SK-N-SH treated with all-trans-retinoic acid at 6 μM for 48 hours (cell line): ENCODE measurements at regions not wholly inside any gene's neighbourhood (a gene's known extent, or its start where the extent isn't known, plus 50 kb on each side); places are given as distances from the start of the nearest gene placed in this dataset.

Source experiments
- ATAC-seq: fragments of 200-7000 bp; cut with Tn5 transposase; 3 replicates; pipeline ENCODE4 v1.9.1; 2020; ENCODE audit warnings: mild to moderate bottlenecking, moderate library complexity
- ARNTL ChIP-seq: fragments of 450-650 bp; formaldehyde crosslinking; IDR thresholded peaks from 2 replicates; pipeline ENCODE4 v1.5.0; 2020; ENCODE audit warnings: low read depth, mild to moderate bottlenecking, moderate library complexity, borderline replicate concordance
- BACH2 ChIP-seq: fragments of 250-450 bp; sonication (Bioruptor Pico); IDR thresholded peaks from 2 replicates; pipeline ENCODE4 v1.9.0; 2021; ENCODE audit warnings: mild to moderate bottlenecking, borderline replicate concordance
- CREB5 ChIP-seq: fragments of 250-450 bp; sonication (Bioruptor Pico); IDR thresholded peaks from 2 replicates; pipeline ENCODE4 v1.5.1; 2020; ENCODE audit warnings: low read depth, mild to moderate bottlenecking, moderate library complexity
- CSDC2 ChIP-seq: fragments of 250-450 bp; sonication (Bioruptor Pico); IDR thresholded peaks from 2 replicates; pipeline ENCODE4 v1.5.0; 2020; ENCODE audit warnings: mild to moderate bottlenecking, moderate library complexity
- CSRNP3 ChIP-seq: fragments of 250-450 bp; sonication (Bioruptor Pico); IDR thresholded peaks from 2 replicates; pipeline ENCODE4 v1.5.1; 2021; ENCODE audit warnings: mild to moderate bottlenecking, moderate library complexity
- ESRRG ChIP-seq: fragments of 250-450 bp; sonication (Bioruptor Pico); IDR thresholded peaks from 2 replicates; pipeline ENCODE4 v1.6.1; 2021; ENCODE audit warnings: mild to moderate bottlenecking
- GLIS3 ChIP-seq: fragments of 250-450 bp; sonication (Bioruptor Pico); IDR thresholded peaks from 2 replicates; pipeline ENCODE4 v1.5.0; 2020; ENCODE audit warnings: mild to moderate bottlenecking, moderate library complexity
- OSR1 ChIP-seq: fragments of 250-450 bp; sonication (Bioruptor Pico); IDR thresholded peaks from 2 replicates; pipeline ENCODE4 v1.8.0; 2022; ENCODE audit warnings: moderate library complexity, mild to moderate bottlenecking, inconsistent platforms
- PPARA ChIP-seq: fragments of 250-450 bp; sonication (Bioruptor Pico); IDR thresholded peaks from 2 replicates; pipeline ENCODE4 v1.5.0; 2020; ENCODE audit warnings: mild to moderate bottlenecking, borderline replicate concordance
- RARB ChIP-seq: fragments of 250-450 bp; sonication (Bioruptor Pico); IDR thresholded peaks from 2 replicates; pipeline ENCODE4 v1.8.0; 2021; ENCODE audit warnings: mild to moderate bottlenecking, moderate library complexity
- SNAI2 ChIP-seq: fragments of 250-450 bp; sonication (Bioruptor Pico); IDR thresholded peaks from 2 replicates; pipeline ENCODE4 v1.5.0; 2020; ENCODE audit warnings: mild to moderate bottlenecking, moderate library complexity
- TCF4 ChIP-seq: fragments of 250-450 bp; sonication (Bioruptor Pico); IDR thresholded peaks from 2 replicates; pipeline ENCODE4 v1.8.0; 2021; ENCODE audit warnings: mild to moderate bottlenecking, moderate library complexity, borderline replicate concordance
- TSHZ2 ChIP-seq: fragments of 250-450 bp; sonication (Bioruptor Pico); IDR thresholded peaks from 2 replicates; pipeline ENCODE4 v1.5.0; 2020; ENCODE audit warnings: mild to moderate bottlenecking, moderate library complexity
- ZC3H10 ChIP-seq: fragments of 250-450 bp; sonication (Bioruptor Pico); IDR thresholded peaks from 2 replicates; pipeline ENCODE4 v1.5.1; 2021; ENCODE audit warnings: mild to moderate bottlenecking, moderate library complexity
- ZFP3 ChIP-seq: fragments of 250-450 bp; sonication (Bioruptor Pico); IDR thresholded peaks from 2 replicates; pipeline ENCODE4 v1.5.0; 2020; ENCODE audit warnings: mild to moderate bottlenecking, moderate library complexity
- ZFP30 ChIP-seq: fragments of 450-650 bp; formaldehyde crosslinking; IDR thresholded peaks from 2 replicates; pipeline ENCODE4 v1.5.0; 2022; ENCODE audit warnings: mild to moderate bottlenecking, moderate library complexity
- ZNF565 ChIP-seq: fragments of 450-650 bp; formaldehyde crosslinking; conservative IDR thresholded peaks from 2 replicates; pipeline ENCODE4 v1.5.0; 2020; ENCODE audit warnings: low read depth, mild to moderate bottlenecking, moderate library complexity
- ZNF70 ChIP-seq: fragments of 450-650 bp; formaldehyde crosslinking; IDR thresholded peaks from 2 replicates; pipeline ENCODE4 v1.5.0; 2020; ENCODE audit warnings: mild to moderate bottlenecking, moderate library complexity
- ZNF8 ChIP-seq: fragments of 450-650 bp; formaldehyde crosslinking; IDR thresholded peaks from 2 replicates; pipeline ENCODE4 v1.5.0; 2020; ENCODE audit warnings: mild to moderate bottlenecking, moderate library complexity
- TF ChIP-seq, protein P1 (sequence below): fragments of 250-450 bp; sonication (Bioruptor Pico); IDR thresholded peaks from 2 replicates; pipeline ENCODE4 v1.8.0; 2021; ENCODE audit warnings: low read depth, mild to moderate bottlenecking, moderate library complexity, borderline replicate concordance
- TF ChIP-seq, protein P2 (sequence below): fragments of 250-450 bp; sonication (Bioruptor Pico); IDR thresholded peaks from 2 replicates; pipeline ENCODE4 v1.8.0; 2020; ENCODE audit warnings: mild to moderate bottlenecking, moderate library complexity, borderline replicate concordance

GRCh38 chr2:38507712-38508111 is 95.0 kb downstream of the HNRNPLL start:
- ATAC-seq, result no peak
- no peak for TF ChIP-seq ZNF565
- no peak for TF ChIP-seq GLIS3 (CRISPR knock-in tag)
- TF ChIP-seq TCF4 (CRISPR knock-in tag), result no peak
- no peak for TF ChIP-seq ZC3H10 (CRISPR knock-in tag)
- TF ChIP-seq ESRRG (CRISPR knock-in tag), result no peak
- no peak for TF ChIP-seq CREB5 (CRISPR knock-in tag)
- TF ChIP-seq PPARA (CRISPR knock-in tag), result no peak
- TF ChIP-seq, protein P1, sequence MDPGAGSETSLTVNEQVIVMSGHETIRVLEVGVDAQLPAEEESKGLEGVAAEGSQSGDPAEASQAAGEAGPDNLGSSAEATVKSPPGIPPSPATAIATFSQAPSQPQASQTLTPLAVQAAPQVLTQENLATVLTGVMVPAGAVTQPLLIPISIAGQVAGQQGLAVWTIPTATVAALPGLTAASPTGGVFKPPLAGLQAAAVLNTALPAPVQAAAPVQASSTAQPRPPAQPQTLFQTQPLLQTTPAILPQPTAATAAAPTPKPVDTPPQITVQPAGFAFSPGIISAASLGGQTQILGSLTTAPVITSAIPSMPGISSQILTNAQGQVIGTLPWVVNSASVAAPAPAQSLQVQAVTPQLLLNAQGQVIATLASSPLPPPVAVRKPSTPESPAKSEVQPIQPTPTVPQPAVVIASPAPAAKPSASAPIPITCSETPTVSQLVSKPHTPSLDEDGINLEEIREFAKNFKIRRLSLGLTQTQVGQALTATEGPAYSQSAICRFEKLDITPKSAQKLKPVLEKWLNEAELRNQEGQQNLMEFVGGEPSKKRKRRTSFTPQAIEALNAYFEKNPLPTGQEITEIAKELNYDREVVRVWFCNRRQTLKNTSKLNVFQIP, result no peak

GRCh38 chr2:38505779-38506178 is 96.9 kb downstream of the HNRNPLL start:
- TF ChIP-seq ZNF8 (CRISPR knock-in tag), result no peak
- TF ChIP-seq OSR1, result no peak
- TF ChIP-seq ZFP30, result no peak
- no peak for TF ChIP-seq TCF4 (CRISPR knock-in tag)
- TF ChIP-seq, protein P2, sequence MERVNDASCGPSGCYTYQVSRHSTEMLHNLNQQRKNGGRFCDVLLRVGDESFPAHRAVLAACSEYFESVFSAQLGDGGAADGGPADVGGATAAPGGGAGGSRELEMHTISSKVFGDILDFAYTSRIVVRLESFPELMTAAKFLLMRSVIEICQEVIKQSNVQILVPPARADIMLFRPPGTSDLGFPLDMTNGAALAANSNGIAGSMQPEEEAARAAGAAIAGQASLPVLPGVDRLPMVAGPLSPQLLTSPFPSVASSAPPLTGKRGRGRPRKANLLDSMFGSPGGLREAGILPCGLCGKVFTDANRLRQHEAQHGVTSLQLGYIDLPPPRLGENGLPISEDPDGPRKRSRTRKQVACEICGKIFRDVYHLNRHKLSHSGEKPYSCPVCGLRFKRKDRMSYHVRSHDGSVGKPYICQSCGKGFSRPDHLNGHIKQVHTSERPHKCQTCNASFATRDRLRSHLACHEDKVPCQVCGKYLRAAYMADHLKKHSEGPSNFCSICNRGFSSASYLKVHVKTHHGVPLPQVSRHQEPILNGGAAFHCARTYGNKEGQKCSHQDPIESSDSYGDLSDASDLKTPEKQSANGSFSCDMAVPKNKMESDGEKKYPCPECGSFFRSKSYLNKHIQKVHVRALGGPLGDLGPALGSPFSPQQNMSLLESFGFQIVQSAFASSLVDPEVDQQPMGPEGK (CRISPR knock-in tag), result no peak
- no peak for TF ChIP-seq ZFP3 (CRISPR knock-in tag)
- TF ChIP-seq CREB5 (CRISPR knock-in tag), result no peak
- TF ChIP-seq, protein P1, result no peak
- no peak for TF ChIP-seq ZNF70 (CRISPR knock-in tag)
- TF ChIP-seq GLIS3 (CRISPR knock-in tag), result no peak
- TF ChIP-seq BACH2 (CRISPR knock-in tag), result no peak
- no peak for TF ChIP-seq TSHZ2 (CRISPR knock-in tag)
- TF ChIP-seq ARNTL (CRISPR knock-in tag), result no peak
- TF ChIP-seq PPARA (CRISPR knock-in tag), result no peak
- TF ChIP-seq SNAI2 (CRISPR knock-in tag), result no peak
- TF ChIP-seq ZC3H10 (CRISPR knock-in tag), result no peak
- peak; percentile 51 for ATAC-seq

DNA sequence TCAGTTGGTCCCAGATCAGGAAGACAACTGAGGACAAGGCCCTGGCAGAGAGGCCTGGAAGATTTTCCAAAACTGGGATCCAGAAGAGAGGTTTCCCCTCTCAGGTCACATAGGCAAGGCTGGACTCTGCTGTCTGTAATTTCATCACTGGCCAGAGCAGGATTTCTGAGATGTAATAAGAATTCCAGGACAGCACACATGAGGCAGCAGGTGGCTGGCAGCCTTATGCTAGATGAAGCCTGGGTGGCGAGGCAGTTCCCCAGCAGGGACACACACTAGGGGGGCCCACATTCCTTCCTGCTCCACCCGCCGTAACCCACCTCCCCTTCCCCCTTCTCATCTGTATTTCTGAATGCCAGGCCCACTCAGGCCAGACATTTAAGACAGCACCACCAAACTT is 98.6 kb downstream of the HNRNPLL start:
- ATAC-seq, result no peak
- TF ChIP-seq ZNF70 (CRISPR knock-in tag) (no peak), ZC3H10 (CRISPR knock-in tag) (no peak), ZNF8 (CRISPR knock-in tag) (no peak), TSHZ2 (CRISPR knock-in tag) (no peak), CSRNP3 (no peak), PPARA (CRISPR knock-in tag) (no peak), BACH2 (CRISPR knock-in tag) (no peak), GLIS3 (CRISPR knock-in tag) (no peak), ZFP30 (no peak), ARNTL (CRISPR knock-in tag) (no peak), CSDC2 (CRISPR knock-in tag) (no peak), SNAI2 (CRISPR knock-in tag) (no peak), RARB (CRISPR knock-in tag) (no peak), ZFP3 (CRISPR knock-in tag) (no peak)
